SH-SY5Y (cell line): ENCODE measurements at regions not wholly inside any gene's neighbourhood (a gene's known extent, or its start where the extent isn't known, plus 50 kb on each side); places are given as distances from the start of the nearest gene placed in this dataset.

ENCODE experiments used
- GATA2 ChIP-seq: IDR thresholded peaks from 2 replicates; pipeline ENCODE4 v1.6.1; 2011; ENCODE audit warnings: mild to moderate bottlenecking, low read depth, low read length
- GATA3 ChIP-seq: IDR thresholded peaks from 2 replicates; pipeline ENCODE4 v1.6.1; 2011; ENCODE audit warnings: low read depth, mild to moderate bottlenecking, low read length, moderate library complexity

GRCh38 chr10:105952153-105952552, 1212.4 kb downstream of the SORCS1 start:
- TF ChIP-seq GATA2: no peak
- TF ChIP-seq GATA3: no peak
